COLO668 (cell line): ENCODE measurements at regions not wholly inside any gene's neighbourhood (a gene's known extent, or its start where the extent isn't known, plus 50 kb on each side); places are given as distances from the start of the nearest gene placed in this dataset.

Experiments used
- DNase-seq: peaks from one replicate; lab custom pipeline; 2025; ENCODE audit not compliant: unreplicated experiment; lab: John Stamatoyannopoulos, UW

DNA sequence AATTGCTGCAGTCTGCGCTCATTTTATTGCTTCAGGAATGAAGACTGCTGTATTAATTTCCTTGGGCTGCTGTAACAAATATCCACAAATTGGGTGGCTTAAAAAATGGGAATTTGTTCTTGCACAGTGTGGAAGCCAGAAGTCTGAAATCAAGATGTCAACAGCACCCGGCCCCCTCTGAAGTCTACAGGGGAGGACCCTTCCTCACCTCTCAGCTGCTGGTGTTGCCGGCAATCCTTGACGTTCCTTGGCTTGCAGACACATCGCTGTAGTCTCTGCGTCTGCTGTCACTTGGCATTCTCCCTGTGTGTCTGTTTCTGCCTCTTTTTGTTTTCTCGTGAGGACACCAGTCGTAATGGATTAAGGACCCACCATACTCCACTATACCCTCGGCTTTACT is 166.2 kb downstream of the PTPN20 start:
- DNase-seq, result no peak

DNA sequence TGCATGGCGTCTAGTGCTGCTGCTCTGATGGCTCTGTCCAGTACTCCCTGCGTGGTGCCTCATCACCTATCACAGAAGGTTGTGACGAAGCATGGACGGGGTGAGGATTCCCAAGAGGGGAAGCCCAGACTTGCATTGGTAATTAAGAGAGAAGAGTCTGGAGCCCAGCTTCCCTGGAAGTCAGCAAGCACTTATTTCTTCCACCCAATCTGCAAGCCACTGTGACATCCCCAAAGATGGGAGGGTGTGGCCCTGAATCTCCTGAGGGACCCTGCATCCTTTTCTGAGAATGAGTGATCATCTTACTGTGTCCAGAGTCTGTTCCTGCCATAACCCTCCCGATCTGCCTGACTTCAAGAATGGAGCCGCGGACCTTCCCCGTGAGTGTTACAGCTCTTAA is 166.7 kb downstream of the PTPN20 start:
- DNase-seq, result no peak

DNA sequence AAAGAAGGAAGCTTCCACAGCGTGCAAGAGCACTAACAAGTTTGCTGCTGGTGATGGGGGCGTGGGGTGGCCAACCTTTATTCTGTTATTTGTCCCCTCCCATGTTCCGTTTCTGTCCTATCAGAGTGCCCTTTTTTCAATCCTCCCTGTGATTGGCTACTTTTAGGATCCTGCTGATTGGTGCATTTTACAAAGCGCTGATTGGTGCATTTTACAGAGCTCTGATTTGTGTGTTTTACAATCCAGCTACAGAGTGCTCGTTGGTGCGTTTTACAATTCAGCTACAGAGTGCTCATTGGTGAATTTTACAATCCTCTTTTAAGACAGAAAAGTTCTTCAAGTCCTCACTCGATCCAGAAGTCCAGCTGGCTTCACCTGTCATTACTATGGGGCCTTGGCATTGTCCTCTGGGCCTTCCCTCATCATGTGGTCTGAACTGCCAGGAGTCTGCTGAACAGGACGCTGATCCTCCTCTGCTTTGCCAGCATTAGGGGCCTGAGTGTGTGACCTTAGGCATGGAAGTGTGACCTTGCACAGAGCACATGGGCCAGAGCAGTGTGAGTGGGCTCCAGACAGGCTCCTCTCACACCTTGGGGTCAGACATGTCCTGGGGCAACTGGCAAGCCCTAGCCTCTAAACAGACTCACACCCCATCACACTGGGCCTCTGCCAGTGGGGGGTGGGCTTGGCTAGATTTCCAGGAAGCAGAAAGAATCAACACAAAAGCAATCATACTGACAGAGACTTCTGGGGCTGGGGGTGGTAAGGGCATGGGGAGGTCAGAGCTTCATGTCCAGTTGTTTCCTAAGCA is 167.4 kb downstream of the PTPN20 start:
- no peak for DNase-seq

DNA sequence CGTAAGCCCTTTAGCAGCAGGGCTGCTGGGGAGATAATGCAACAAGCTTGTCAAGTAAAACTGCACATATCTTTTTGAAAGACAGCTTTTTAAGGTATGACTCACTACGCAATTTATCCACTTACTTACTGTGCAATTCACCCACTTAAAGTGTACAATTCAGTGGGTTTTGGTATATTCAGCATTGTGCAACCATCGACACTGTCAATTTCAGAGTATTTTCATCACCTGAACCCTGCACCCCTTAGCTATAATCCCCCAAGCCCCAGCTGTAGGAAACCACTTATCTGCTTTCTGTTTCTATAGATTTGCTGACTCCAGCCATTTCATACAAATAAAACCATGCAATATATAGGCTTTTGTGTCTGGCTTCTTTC is 168.0 kb downstream of the PTPN20 start:
- DNase-seq, result no peak

DNA sequence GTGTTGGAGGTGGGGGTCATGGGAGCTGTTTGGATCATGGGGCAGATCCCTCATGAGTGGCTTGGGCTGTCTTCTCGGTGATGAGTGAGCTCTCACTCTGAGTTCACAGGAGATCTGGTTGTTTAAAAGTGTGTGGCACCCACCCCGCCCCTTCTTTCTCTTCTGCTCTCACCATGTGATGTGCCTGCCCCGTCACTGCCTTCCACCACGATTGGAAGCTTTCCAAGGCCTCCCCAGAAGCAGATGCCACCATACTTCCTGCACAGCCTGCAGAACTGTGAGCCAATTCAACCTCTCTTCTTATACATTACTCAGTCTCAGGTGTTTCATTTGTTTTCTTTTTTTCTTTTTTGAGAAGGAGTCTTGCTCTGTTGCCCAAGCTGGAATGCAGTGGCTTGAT is 170.0 kb downstream of the PTPN20 start:
- DNase-seq, result no peak

DNA sequence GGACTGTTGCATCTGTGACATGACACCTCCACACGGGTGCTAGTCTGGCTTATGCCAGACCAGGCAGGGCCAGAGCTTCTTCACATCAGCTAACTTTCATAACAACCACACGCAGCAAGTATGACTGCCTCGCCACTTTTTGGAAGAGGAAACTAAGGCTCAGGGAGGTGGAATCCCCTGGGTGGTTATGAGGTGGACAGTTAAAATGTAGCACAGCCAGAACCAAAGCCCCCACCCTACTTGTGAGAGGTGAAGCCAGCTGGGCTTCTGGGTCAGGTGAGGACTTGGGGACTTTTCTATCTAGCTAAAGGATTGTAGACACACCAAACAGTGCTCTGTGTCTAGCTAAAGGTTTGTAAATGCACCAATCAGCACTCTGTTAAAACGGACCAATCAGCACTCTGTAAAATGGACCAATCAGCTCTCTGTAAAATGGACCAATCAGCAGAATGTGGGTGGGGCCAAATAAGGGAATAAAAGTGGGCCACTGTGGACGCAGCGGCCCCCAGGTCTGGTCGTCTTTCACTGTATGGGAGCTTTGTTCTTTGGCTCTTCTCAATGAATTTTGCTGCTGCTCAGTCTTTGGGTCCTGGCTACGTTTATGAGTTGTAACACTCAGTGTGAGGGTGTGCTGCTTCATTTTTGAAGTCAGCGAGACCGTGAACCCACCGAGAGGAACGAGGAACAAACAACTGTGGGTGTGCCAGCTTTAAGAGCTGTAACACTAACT is 171.0 kb downstream of the PTPN20 start:
- DNase-seq, result no peak

DNA sequence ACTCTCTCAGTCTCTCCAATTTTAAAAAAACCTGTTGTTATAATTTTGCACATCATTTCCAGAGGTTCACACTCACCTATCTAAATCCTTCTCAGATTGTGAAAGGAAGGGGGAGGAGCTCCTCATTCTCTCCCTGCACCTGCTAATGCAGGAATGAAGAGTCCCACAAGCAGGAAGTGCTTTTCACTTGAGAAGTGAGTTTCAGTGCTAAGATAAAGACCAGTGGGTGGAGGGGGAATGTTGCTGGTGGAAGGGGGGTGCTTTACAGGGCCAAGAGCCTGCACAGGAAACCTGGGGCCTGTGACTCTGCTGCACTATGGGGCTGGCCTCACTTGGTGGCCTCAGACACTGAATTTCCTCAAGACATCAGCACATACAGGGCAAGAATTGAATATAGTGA is 176.4 kb downstream of the PTPN20 start:
- DNase-seq, result no peak

DNA sequence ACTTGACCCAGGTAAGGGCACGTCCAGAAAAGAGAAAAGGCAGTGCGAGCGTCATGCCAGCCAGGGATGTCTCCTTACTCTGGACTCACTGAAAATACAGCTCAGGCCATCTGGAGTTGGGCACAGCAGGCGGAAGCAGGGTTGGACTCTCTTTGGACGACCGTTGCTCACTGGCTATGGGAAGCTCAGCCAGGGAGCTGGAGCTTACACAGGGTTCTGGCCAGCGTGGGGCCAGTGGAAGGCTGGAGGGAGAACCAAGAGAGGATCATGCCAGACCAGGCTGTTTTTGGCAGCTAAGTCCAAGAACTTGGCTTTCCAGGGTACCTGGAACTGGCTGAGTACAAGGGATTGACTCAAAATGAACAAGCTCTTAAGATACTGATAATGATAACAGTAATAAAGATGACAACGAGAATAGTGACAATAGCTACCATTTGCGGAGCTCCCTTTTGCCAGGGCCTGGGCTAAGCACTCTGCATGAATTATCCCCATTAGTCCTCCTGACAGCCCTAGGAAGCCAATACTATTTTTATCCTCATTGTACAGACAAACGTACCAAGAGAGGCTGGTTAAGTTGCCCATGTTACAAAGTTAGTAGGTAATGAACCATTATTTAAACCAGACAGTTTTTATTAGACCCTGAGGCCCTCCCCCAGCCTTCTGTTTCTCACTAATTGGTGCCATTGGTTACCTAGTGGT is 177.6 kb downstream of the PTPN20 start:
- no peak for DNase-seq

DNA sequence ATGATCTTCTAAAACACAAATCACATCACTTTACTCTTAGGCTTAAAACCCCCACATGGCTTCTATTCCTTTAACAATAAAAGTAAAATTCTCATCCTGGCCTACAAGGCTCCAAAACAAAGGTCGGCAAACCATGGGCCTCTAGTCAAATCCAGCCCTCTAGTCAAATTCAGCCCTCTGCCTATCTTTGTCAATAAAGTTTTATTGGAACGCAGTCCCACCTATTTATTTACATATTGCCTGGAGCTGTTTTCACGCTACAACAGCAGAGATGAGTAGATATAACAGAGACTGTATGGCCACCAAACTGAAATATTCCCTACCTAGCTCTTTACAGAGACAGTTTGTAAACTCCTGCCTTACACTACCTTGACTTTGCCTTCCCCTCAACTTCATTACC is 178.8 kb downstream of the PTPN20 start:
- DNase-seq, result no peak

DNA sequence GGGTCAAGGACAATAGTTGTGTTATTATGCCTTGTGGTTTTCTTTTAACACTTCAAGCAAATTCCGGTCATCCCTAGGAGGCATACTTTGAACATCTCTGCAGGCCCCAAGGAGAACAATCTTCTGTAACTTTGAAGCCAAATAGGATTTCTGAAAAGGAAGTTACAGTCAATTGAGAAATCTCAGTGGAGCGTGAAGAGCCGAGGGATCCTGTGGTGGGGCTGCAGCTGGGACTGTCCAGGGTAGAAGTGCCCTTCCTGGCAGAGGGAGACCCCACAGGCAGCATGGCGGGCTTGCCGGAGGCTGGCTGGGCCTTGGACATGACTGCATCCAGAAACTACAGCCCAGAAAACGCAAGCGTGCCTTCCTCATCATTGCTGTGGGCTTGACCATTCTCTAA is 179.7 kb downstream of the PTPN20 start:
- no peak for DNase-seq

DNA sequence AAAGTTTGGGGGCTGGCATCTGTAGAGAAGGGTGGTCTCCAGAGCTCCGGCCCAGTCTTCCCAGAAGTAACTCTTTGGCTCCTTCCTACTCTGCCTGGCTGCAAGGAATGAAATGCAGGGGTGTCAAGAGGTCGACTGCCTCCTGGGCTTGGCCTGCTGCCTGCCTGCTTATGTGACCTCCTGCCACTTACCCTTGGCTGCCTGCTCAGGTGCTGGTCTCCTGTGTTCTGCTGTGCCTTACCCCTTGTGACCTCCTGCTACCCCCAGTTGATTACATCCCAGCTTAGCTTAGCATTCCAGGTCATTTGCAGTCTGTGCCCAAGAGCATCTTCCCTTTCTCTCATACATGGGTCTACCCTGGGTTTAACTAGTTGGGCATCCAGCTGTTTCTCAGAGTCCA is 180.2 kb downstream of the PTPN20 start:
- DNase-seq, result no peak

DNA sequence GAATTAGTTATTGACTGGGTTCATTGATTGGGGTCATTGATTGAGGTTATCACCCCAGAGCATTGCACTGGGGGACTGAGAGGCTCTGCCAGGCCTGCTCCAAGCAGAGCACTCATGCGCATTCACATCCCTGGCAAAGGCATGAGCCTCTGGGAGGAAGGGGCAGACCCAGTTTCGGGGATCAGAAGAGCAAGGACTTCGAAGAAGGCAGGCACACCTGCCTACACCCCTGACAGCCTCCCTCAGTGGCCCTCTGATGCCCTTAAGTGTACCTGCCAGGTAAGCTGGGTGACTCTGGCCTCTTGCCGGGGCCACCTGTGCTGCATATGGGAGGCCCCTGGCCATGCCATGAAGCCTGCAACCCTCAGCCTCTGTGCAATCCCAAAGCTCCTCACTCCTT is 181.1 kb downstream of the PTPN20 start:
- DNase-seq, result no peak

DNA sequence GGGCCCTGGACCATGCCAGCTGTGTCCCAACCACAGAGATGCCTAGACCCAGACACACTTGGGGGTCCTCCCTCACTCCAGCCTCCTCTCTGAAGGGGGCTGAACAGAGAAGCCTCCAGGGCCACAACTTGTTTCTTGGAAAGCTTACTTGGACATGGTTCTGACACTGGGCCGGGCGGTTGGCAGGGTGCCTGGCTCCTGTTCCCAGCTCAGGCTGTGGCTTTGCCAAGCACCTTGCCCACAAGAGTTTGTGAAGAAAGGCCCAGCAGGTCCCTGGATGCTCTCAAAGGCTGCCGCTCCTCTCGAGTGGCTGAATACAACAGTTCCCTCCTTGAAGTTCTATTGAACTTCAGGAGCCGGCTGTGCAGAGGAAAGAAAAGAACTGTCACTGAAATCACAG is 181.6 kb downstream of the PTPN20 start:
- DNase-seq, result no peak

DNA sequence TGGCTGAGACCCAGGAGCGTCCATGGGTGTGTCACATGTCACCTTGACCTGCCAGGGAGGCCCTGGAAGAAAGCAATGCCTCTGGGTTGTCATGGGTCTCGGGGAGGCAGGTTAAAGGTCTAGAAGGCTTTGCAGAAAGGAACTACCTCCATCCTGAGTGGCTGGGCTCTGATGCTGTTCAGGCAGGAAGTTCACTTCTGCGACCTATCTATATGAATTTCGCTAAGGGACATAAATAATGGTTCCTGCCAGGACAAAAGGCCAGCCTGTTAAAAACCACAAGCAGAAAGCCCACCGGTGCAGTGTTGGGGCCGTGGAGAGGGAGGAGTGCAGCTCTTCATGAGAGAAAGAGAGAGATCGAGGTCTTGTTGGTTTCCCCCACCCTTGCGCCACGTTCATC is 182.9 kb downstream of the PTPN20 start:
- no peak for DNase-seq

DNA sequence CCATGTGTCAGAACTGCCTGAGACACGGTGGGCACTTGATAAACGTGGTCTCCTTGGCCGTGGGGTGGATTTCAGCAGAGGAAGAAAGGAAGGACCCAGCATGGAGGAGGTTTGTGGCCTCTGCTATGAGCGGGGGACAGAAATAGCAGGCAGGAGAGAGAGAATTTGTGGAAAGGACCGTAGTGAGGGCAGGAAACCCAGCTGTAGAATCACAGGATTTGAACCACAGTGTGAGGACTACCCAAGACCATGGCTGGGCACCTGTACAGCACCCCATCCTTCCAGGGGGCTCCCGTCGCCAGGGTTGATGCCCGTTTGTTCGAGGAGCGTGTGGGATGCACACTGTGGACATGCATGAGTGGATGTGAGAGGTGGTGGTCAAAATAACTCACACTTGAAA is 183.4 kb downstream of the PTPN20 start:
- no peak for DNase-seq

DNA sequence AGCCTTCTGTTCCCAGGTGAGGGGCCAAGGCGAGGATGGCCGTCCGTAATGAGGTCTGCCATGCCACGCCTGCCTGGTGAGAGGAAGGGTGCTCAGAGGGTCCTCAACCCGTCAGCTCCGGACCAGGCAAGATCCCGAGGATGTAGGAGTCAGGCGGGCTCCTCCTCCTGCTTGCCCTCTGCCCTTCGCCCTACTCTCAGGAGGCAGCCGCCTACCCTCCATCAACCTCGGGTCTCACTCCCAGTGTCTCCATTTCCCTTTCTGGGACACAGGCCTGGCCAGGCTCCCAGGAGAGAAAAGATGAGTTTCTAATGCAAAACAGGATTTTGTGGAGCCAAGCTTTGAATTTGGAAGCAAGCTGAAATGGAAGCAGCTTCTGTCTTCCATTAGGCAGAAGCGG is 184.0 kb downstream of the PTPN20 start:
- no peak for DNase-seq

DNA sequence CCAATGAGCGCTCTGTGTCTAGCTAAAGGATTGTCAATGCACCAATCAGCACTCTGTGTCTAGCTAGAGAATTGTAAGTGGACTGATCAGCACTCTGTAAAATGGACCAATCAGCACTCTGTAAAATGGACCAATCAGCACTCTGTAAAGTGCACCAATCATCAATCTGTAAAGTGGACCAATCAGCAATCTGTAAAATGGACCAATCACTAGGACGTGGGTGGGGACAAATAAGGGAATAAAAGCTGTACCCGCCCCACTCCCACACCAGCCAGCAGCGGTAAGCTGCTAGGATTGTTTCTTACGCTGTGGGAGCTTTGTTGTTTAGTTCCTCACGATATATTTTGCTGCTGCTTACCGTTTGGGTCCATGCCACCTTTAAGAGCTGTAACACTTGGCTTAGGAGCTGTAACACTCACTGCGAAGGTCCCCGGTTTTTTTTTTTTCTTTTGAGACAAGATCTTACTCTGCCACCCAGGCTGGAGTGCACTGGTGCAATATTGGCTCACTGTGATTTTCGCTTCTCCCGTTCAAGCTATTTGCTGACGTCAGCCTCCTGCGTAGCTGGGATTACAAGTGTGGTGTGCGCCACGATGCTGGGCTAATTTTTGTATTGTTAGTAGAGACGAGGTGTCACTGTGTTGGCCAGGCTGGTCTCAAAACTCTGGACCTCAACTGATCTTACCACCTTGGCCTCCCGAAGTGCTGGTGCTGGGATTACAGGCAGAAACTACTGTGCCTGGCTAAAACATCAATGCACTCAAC is 184.8 kb downstream of the PTPN20 start:
- DNase-seq, result no peak

DNA sequence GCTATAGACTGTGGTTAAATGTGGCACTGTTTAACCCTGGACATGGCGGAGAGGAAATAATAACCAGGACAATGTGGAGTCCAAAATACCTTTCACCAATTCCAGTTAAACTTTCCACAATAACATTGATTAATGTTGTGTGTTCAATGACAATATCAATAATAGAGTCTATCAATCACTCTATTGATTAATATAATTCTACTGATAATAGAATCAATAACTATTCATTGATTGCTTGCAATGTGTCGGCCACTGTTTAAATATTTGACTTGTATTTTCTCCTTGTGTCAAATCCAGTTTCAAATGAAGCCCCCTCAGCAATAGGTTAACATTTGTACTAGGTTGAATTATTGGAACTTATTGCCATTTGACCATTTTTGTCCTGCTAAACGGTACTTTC is 187.0 kb downstream of the PTPN20 start:
- no peak for DNase-seq

DNA sequence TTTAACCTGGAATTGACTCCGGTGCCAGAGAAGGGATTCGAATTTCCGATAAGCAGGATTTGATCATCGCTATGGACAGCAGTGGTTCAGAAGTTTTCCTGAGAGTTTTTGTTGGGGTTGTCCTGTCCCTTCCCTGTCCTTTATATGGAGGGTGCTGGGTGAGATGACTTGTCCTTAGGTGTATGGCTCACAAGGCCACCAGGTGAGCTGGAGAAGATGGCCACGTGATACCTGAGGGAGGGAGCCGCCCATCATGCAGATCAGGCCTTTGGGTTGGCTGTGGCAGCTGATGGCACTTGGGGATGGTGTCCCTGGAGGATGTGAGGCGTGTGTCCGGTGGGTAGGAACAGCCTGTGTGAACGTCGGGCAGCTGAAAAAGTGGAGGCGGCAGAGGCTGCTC is 187.7 kb downstream of the PTPN20 start:
- no peak for DNase-seq

DNA sequence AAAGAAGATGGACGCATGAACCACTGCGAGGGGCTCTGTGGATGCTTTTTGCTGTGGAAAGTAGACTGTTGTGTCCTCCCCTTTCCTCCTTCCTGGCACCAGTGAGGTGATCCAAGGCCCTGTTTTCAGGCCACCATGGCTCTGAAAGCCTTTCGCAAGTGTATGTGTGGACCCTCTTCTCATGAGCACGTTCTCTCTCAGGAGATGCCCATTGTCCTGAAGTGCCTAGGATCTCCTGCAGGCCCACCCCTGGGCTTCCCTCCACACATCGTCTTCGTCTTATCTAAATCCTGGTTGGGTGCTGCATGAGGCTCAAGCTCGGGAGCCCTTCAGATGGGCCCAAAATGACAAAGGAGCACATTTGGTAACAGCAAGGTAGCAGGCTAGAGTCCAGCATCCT is 188.2 kb downstream of the PTPN20 start:
- no peak for DNase-seq

DNA sequence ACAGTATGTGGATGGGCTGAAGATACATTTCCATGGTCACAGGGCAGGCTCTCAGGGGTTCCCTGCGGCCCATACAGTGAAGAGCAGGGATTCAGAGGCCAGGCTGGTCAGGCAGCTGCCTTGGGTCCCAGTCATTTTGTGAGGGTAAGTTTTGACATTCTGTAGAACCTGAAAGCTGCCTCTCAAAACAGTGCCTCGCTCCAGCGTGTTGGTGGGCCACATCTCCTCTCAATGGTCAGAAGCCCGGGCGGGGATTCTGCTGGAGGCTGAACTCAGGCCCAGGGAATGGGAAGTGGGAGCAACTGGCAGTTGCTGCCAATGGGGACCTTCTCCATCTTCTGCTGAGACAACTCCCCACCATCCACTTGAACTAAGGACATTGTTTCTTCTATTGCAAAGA is 190.0 kb downstream of the PTPN20 start:
- no peak for DNase-seq
